IMR-90 (cell line): ENCODE measurements at regions not wholly inside any gene's neighbourhood (a gene's known extent, or its start where the extent isn't known, plus 50 kb on each side); places are given as distances from the start of the nearest gene placed in this dataset.

ENCODE experiments used
- ATAC-seq: fragments of 200-7000 bp; cut with Tn5 transposase; 2 replicates; pipeline ENCODE4 v1.9.1; 2020; ENCODE audit warnings: low read depth, mild to moderate bottlenecking, moderate library complexity
- BruUV-seq: library from RNA; stranded (reverse); fragments of 400-500 nt; replicated peaks from 2 replicates; lab custom pipeline; 2021; lab: Mats Ljungman, UMichigan
- CTCF ChIA-PET: fragments of 300-600 bp; formaldehyde crosslinking; extraction: SDS; loops from one replicate; lab custom pipeline; 2021; ENCODE audit warnings: antibody characterized with exemption; lab: Yijun Ruan, JAX
- POLR2A ChIA-PET: fragments of 300-600 bp; sonication (Branson Sonifier 250); formaldehyde crosslinking; loops from one replicate; lab custom pipeline; 2022; ENCODE audit warnings: antibody characterized with exemption; ENCODE audit not compliant: unreplicated experiment; lab: Charles Lee
- DNase-seq: peaks from one replicate; pipeline ENCODE4 v3.0.0; 2013
- H2AFZ ChIP-seq: replicated peaks from 2 replicates; pipeline ENCODE3; 2013; ENCODE audit warnings: low read length, mild to moderate bottlenecking; ENCODE audit not compliant: poor library complexity
- H2AK5ac ChIP-seq: 2 replicates; pipeline ENCODE4 v1.6.1; 2013; ENCODE audit warnings: low read depth, low read length, inconsistent platforms
- H2AK9ac ChIP-seq: replicated peaks from 2 replicates; pipeline ENCODE3; 2013; ENCODE audit warnings: mild to moderate bottlenecking, low read depth, low read length, moderate library complexity; ENCODE audit not compliant: poor library complexity
- H2BK120ac ChIP-seq: 2 replicates; pipeline ENCODE4 v1.6.1; 2013; ENCODE audit warnings: low read depth, low read length, inconsistent platforms
- H2BK15ac ChIP-seq: 3 replicates; pipeline ENCODE4 v1.6.1; 2013; ENCODE audit warnings: low read depth, low read length, inconsistent platforms
- H2BK20ac ChIP-seq: 2 replicates; pipeline ENCODE4 v1.6.1; 2013; ENCODE audit warnings: low read depth, mild to moderate bottlenecking, inconsistent platforms, low read length, moderate library complexity
- H2BK5ac ChIP-seq: 2 replicates; pipeline ENCODE4 v1.6.1; 2013; ENCODE audit warnings: mild to moderate bottlenecking, low read depth, low read length, inconsistent platforms; ENCODE audit not compliant: poor library complexity, severe bottlenecking
- H3K14ac ChIP-seq: replicated peaks from 2 replicates; pipeline ENCODE4 v1.6.1; 2013; ENCODE audit warnings: low read depth, low read length, inconsistent platforms
- H3K18ac ChIP-seq: 2 replicates; pipeline ENCODE4 v1.6.1; 2013; ENCODE audit warnings: low read depth, low read length, control low read depth
- H3K23ac ChIP-seq: 2 replicates; pipeline ENCODE4 v1.6.1; 2013; ENCODE audit warnings: low read depth, low read length, inconsistent platforms
- H3K27ac ChIP-seq: 2 replicates; pipeline ENCODE4 v1.5.1; 2013; ENCODE audit warnings: mild to moderate bottlenecking, control low read depth, low read length; ENCODE audit not compliant: insufficient read depth
- H3K27me3 ChIP-seq: 2 replicates; pipeline ENCODE4 v1.6.1; 2013; ENCODE audit warnings: low read length; ENCODE audit not compliant: control insufficient read depth, insufficient read depth
- H3K36me3 ChIP-seq: 2 replicates; pipeline ENCODE4 v1.6.1; 2013; ENCODE audit warnings: low read length, mixed read lengths; ENCODE audit not compliant: control insufficient read depth, insufficient read depth
- H3K4ac ChIP-seq: 2 replicates; pipeline ENCODE4 v1.6.1; 2013; ENCODE audit warnings: low read depth, low read length, inconsistent platforms
- H3K4me1 ChIP-seq: 2 replicates; pipeline ENCODE4 v1.6.1; 2013; ENCODE audit warnings: low read length, mixed read lengths; ENCODE audit not compliant: control insufficient read depth, insufficient read depth
- H3K4me2 ChIP-seq: 2 replicates; pipeline ENCODE4 v1.6.1; 2013; ENCODE audit warnings: low read depth, mild to moderate bottlenecking, control low read depth, low read length, moderate library complexity
- H3K4me3 ChIP-seq: 2 replicates; pipeline ENCODE4 v1.5.1; 2013; ENCODE audit warnings: low read depth, mild to moderate bottlenecking, control low read depth, low read length, moderate library complexity; ENCODE audit not compliant: insufficient read depth
- H3K56ac ChIP-seq: 2 replicates; pipeline ENCODE4 v1.6.1; 2013; ENCODE audit warnings: low read length, inconsistent platforms; ENCODE audit not compliant: insufficient read depth; ENCODE audit errors: extremely low read depth
- H3K79me1 ChIP-seq, 2 experiments: 2 replicates each; pipeline ENCODE4 v1.6.1; 2013; ENCODE audit warnings: low read length in 2 of 2, inconsistent platforms in 1 of 2, low read depth in 1 of 2
- H3K9ac ChIP-seq: 2 replicates; pipeline ENCODE4 v1.6.1; 2013; ENCODE audit warnings: low read depth, low read length, control low read depth
- H3K9me1 ChIP-seq: 2 replicates; pipeline ENCODE4 v1.6.1; 2013; ENCODE audit warnings: low read length, inconsistent platforms; ENCODE audit not compliant: insufficient read depth
- H3K9me3 ChIP-seq: 2 replicates; pipeline ENCODE4 v1.6.1; 2013; ENCODE audit warnings: low read length; ENCODE audit not compliant: control insufficient read depth, insufficient read depth
- H4K20me1 ChIP-seq: 2 replicates; pipeline ENCODE4 v1.6.1; 2013; ENCODE audit warnings: low read length, inconsistent platforms; ENCODE audit not compliant: insufficient read depth
- H4K5ac ChIP-seq: 2 replicates; pipeline ENCODE4 v1.6.1; 2013; ENCODE audit warnings: mild to moderate bottlenecking, low read depth, low read length, control low read depth
- H4K8ac ChIP-seq, 2 experiments: 2 replicates each; pipeline ENCODE4 v1.6.1; 2013; ENCODE audit warnings: low read depth in 2 of 2, low read length in 2 of 2, control low read depth in 1 of 2, inconsistent platforms in 1 of 2
- H4K91ac ChIP-seq: 2 replicates; pipeline ENCODE4 v1.6.1; 2013; ENCODE audit warnings: low read depth, low read length, inconsistent platforms; ENCODE audit not compliant: insufficient read depth
- BHLHE40 ChIP-seq: fragments of 150-350 bp; IDR thresholded peaks from 2 replicates; pipeline ENCODE4 v1.6.1; 2016; ENCODE audit warnings: mild to moderate bottlenecking, low read depth, low read length
- CHD1 ChIP-seq: IDR thresholded peaks from 2 replicates; pipeline ENCODE4 v1.6.1; 2012; ENCODE audit warnings: low read depth, low read length, improper control_type of control experiment
- CTCF ChIP-seq: conservative IDR thresholded peaks from 2 replicates; pipeline ENCODE4 v1.5.1; 2012; ENCODE audit warnings: mild to moderate bottlenecking, low read depth, low read length, improper control_type of control experiment
- ELK1 ChIP-seq: fragments of 150-350 bp; IDR thresholded peaks from 2 replicates; pipeline ENCODE4 v1.6.1; 2016; ENCODE audit warnings: low read depth, mild to moderate bottlenecking, low read length, moderate library complexity, borderline replicate concordance
- FOS ChIP-seq: fragments of 150-350 bp; IDR thresholded peaks from 2 replicates; pipeline ENCODE4 v1.6.1; 2016; ENCODE audit warnings: low read depth, low read length
- MAZ ChIP-seq: IDR thresholded peaks from 2 replicates; pipeline ENCODE4 v1.6.1; 2012; ENCODE audit warnings: low read depth, mild to moderate bottlenecking, low read length, improper control_type of control experiment, moderate library complexity, borderline replicate concordance
- POLR2A ChIP-seq: IDR thresholded peaks from 2 replicates; pipeline ENCODE4 v1.6.1; 2012; ENCODE audit warnings: mild to moderate bottlenecking, low read depth, low read length
- RAD21 ChIP-seq: IDR thresholded peaks from 2 replicates; pipeline ENCODE4 v1.6.1; 2012; ENCODE audit warnings: low read length, improper control_type of control experiment
- RCOR1 ChIP-seq: IDR thresholded peaks from 2 replicates; pipeline ENCODE4 v1.6.1; 2012; ENCODE audit warnings: mild to moderate bottlenecking, low read length, improper control_type of control experiment; ENCODE audit not compliant: insufficient replicate concordance
- RFX5 ChIP-seq: IDR thresholded peaks from 2 replicates; pipeline ENCODE4 v1.8.0; 2012; ENCODE audit warnings: low read depth, mild to moderate bottlenecking, low read length, moderate library complexity
- SMC3 ChIP-seq: fragments of 150-350 bp; IDR thresholded peaks from 2 replicates; pipeline ENCODE4 v1.6.1; 2016; ENCODE audit warnings: low read depth, mild to moderate bottlenecking, antibody characterized with exemption, low read length, moderate library complexity
- dilution Hi-C: fragments of 300-500 bp; cut with HindIII; formaldehyde crosslinking; loops from one replicate; pipeline ENCODE4 v1.14.3; 2018; ENCODE audit warnings: low sequenced_read_pairs; ENCODE audit not compliant: unreplicated experiment
- in situ Hi-C: fragments of 300-500 bp; cut with MboI; formaldehyde crosslinking; loops from 3 replicates; pipeline ENCODE4 v1.14.3; 2019; ENCODE audit warnings: low sequenced_read_pairs, inconsistent platforms, mixed read lengths
- intact Hi-C: fragments of 100-400 bp; cut with micrococcal nuclease; formaldehyde crosslinking; loops from 2 replicates; pipeline ENCODE4 v1.10.0; 2022

- no peak overlapping the region for H3K14ac ChIP-seq
- DNase-seq (no peak), ATAC-seq (no peak)
- H4K8ac ChIP-seq, result no peak overlapping the region
- H3K27ac ChIP-seq, result no peak overlapping the region
- no peak overlapping the region for H3K56ac ChIP-seq
- H2BK5ac ChIP-seq, result no peak overlapping the region
- no peak overlapping the region for H3K18ac ChIP-seq
- in situ Hi-C loops, result no loop called here
- no peak overlapping the region for H2AK9ac ChIP-seq
- dilution Hi-C loops, result no loop called here
- CTCF ChIA-PET, result no interaction called here
- H3K4me2 ChIP-seq, result no peak overlapping the region
- peaks cover 5% of the 10 kb centered on the region; the same call in 1 of the 2 replicates for H3K9me3 ChIP-seq
- H2BK120ac ChIP-seq, result no peak overlapping the region
- no peak overlapping the region for H4K91ac ChIP-seq
- H4K5ac ChIP-seq, result no peak overlapping the region
- H2BK15ac ChIP-seq, result no peak overlapping the region
- H3K4me1 ChIP-seq, result no peaks in the 10 kb centered on the region
- no peaks in the 10 kb centered on the region for H3K9me1 ChIP-seq
- H3K4me3 ChIP-seq, result no peak overlapping the region
- H3K79me1 ChIP-seq, result no peaks in the 10 kb centered on the region
- TF ChIP-seq POLR2A (no peak), RFX5 (no peak), ELK1 (no peak), SMC3 (no peak), FOS (no peak), RAD21 (no peak), RCOR1 (no peak), CHD1 (no peak), MAZ (no peak), CTCF (no peak), BHLHE40 (no peak)
- no peak overlapping the region for H2AFZ ChIP-seq
- H2BK20ac ChIP-seq, result no peak overlapping the region
- no TSS peak for BruUV-seq
- H3K27me3 ChIP-seq, result no peaks in the 10 kb centered on the region
- no peak overlapping the region for H3K23ac ChIP-seq
- intact Hi-C loops, result no loop called here
- H3K9ac ChIP-seq, result no peak overlapping the region
- H3K4ac ChIP-seq, result no peak overlapping the region
- POLR2A ChIA-PET, result no interaction called here
- H3K36me3 ChIP-seq, result no peaks in the 10 kb centered on the region
- no peak overlapping the region for H2AK5ac ChIP-seq
- H4K20me1 ChIP-seq, result no peaks in the 10 kb centered on the region
Measured at GRCh38 chr9:79089054-79089560, 482.7 kb upstream of the TLE4 start.
